ENCODE measurements at regions not wholly inside any gene's neighbourhood (a gene's known extent, or its start where the extent isn't known, plus 50 kb on each side); places are given as distances from the start of the nearest gene placed in this dataset.

GRCh38 chr9:26026423-26027100 lies 348.3 kb upstream of the TUSC1 start:
- no peak for DNase-seq (ENCODE audit: low spot score)
- no peak overlapping the region for H3K4me3 ChIP-seq (ENCODE audit: low read depth, low read length, poor library complexity, severe bottlenecking)
- H3K9me2 ChIP-seq (ENCODE audit: insufficient read depth, low read length), result no peaks in the 10 kb centered on the region
- TF ChIP-seq CTCF (conservative IDR thresholded peaks at IDR 0.05; ENCODE audit: low read length) (no peak), EZH2phosphoT487 (IDR thresholded peaks at IDR 0.05; ENCODE audit: borderline replicate concordance, low read depth, low read length) (no peak)
- no peaks in the 10 kb centered on the region for H3K9me3 ChIP-seq (ENCODE audit: low read length)
- H3K36me3 ChIP-seq (ENCODE audit: insufficient read depth, low read length), result no peaks in the 10 kb centered on the region
- no peak overlapping the region for H3K4me2 ChIP-seq (ENCODE audit: low read length)
- H3K79me2 ChIP-seq (ENCODE audit: insufficient read depth, low read depth, low read length), result no peaks in the 10 kb centered on the region; the same call in 1 of the 2 replicates
- no peaks in the 10 kb centered on the region for H3K4me1 ChIP-seq (ENCODE audit: insufficient read depth, low read length, poor library complexity, severe bottlenecking)
- H4K20me1 ChIP-seq (ENCODE audit: insufficient read depth, low read length), result no peaks in the 10 kb centered on the region
- no TSS peak for BruUV-seq (replicated peaks)
- ChIA-PET CTCF (ENCODE audit: unreplicated experiment) (no interaction called here), POLR2A (no interaction called here)
- intact Hi-C loops (cut with micrococcal nuclease; ENCODE audit: unreplicated experiment), result no loop called here
- no peak overlapping the region for H3K27ac ChIP-seq (ENCODE audit: low read depth, low read length, poor library complexity, severe bottlenecking)
- H2AFZ ChIP-seq (ENCODE audit: low read length), result no peak overlapping the region

GRCh38 chr9:26013199-26013598 lies 335.0 kb upstream of the TUSC1 start:
- H3K4me3 ChIP-seq (ENCODE audit: low read depth, low read length, poor library complexity, severe bottlenecking), result no peak overlapping the region
- DNase-seq (ENCODE audit: low spot score), result no peak
- H3K9me2 ChIP-seq (ENCODE audit: insufficient read depth, low read length), result no peaks in the 10 kb centered on the region
- H3K4me2 ChIP-seq (ENCODE audit: low read length), result no peak overlapping the region
- H3K27ac ChIP-seq (ENCODE audit: low read depth, low read length, poor library complexity, severe bottlenecking), result no peak overlapping the region
- intact Hi-C loops (cut with micrococcal nuclease; ENCODE audit: unreplicated experiment), result no loop called here
- BruUV-seq (replicated peaks), result no TSS peak
- no peaks in the 10 kb centered on the region for H3K36me3 ChIP-seq (ENCODE audit: insufficient read depth, low read length)
- no peaks in the 10 kb centered on the region for H3K4me1 ChIP-seq (ENCODE audit: insufficient read depth, low read length, poor library complexity, severe bottlenecking)
- CTCF ChIA-PET (ENCODE audit: unreplicated experiment), result no interaction called here
- TF ChIP-seq CTCF (conservative IDR thresholded peaks at IDR 0.05; ENCODE audit: low read length), result no peak
- TF ChIP-seq EZH2phosphoT487 (IDR thresholded peaks at IDR 0.05; ENCODE audit: borderline replicate concordance, low read depth, low read length), result no peak
- POLR2A ChIA-PET, result interaction anchor here (0.6 to 0.8 kb wide), 2 partner anchors 38 to 132 kb away, joined by 3 read pairs; no protein-coding TSS in a partner anchor
- H4K20me1 ChIP-seq (ENCODE audit: insufficient read depth, low read length), result no peaks in the 10 kb centered on the region
- no peaks in the 10 kb centered on the region for H3K79me2 ChIP-seq (ENCODE audit: insufficient read depth, low read depth, low read length)
- no peaks in the 10 kb centered on the region for H3K9me3 ChIP-seq (ENCODE audit: low read length)
- no peak overlapping the region for H2AFZ ChIP-seq (ENCODE audit: low read length)

- no peaks in the 10 kb centered on the region for H3K36me3 ChIP-seq (ENCODE audit: insufficient read depth, low read length)
- no peaks in the 10 kb centered on the region for H3K9me2 ChIP-seq (ENCODE audit: insufficient read depth, low read length)
- H2AFZ ChIP-seq (ENCODE audit: low read length), result no peak overlapping the region
- H4K20me1 ChIP-seq (ENCODE audit: insufficient read depth, low read length), result no peaks in the 10 kb centered on the region
- no peak overlapping the region for H3K4me2 ChIP-seq (ENCODE audit: low read length)
- no TSS peak for BruUV-seq (replicated peaks)
- no peak for DNase-seq (ENCODE audit: low spot score)
- H3K9me3 ChIP-seq (ENCODE audit: low read length), result no peaks in the 10 kb centered on the region
- TF ChIP-seq CTCF (conservative IDR thresholded peaks at IDR 0.05; ENCODE audit: low read length) (no peak), EZH2phosphoT487 (IDR thresholded peaks at IDR 0.05; ENCODE audit: borderline replicate concordance, low read depth, low read length) (no peak)
- ChIA-PET POLR2A (interaction anchor here (0.8 kb wide), 1 partner anchor 133 kb away, joined by 3 read pairs; no protein-coding TSS in a partner anchor), CTCF (ENCODE audit: unreplicated experiment) (no interaction called here)
- no peak overlapping the region for H3K4me3 ChIP-seq (ENCODE audit: low read depth, low read length, poor library complexity, severe bottlenecking)
- no peaks in the 10 kb centered on the region for H3K79me2 ChIP-seq (ENCODE audit: insufficient read depth, low read depth, low read length)
- no peak overlapping the region for H3K27ac ChIP-seq (ENCODE audit: low read depth, low read length, poor library complexity, severe bottlenecking)
- intact Hi-C loops (cut with micrococcal nuclease; ENCODE audit: unreplicated experiment), result no loop called here
- H3K4me1 ChIP-seq (ENCODE audit: insufficient read depth, low read length, poor library complexity, severe bottlenecking), result no peaks in the 10 kb centered on the region
Measured at GRCh38 chr9:26012797-26013196, 334.6 kb upstream of the TUSC1 start.

Data from OCI-LY7 (cell line).